Vagina (tissue), 2 donors: ENCODE measurements at regions not wholly inside any gene's neighbourhood (a gene's known extent, or its start where the extent isn't known, plus 50 kb on each side); places are given as distances from the start of the nearest gene placed in this dataset.

Experiments
- DNase-seq, 2 donors: peaks; one replicate each; pipeline ENCODE4 v3.0.0-alpha.2; 2017; ENCODE audit errors: extremely low spot score in 2 of 2
- H3K27ac ChIP-seq: fragments of 200-600 bp; sonication (generic); one replicate; pipeline ENCODE4 v1.5.1; 2019
- H3K27me3 ChIP-seq: fragments of 200-600 bp; sonication (generic); one replicate; pipeline ENCODE4 v1.5.1; 2019
- H3K36me3 ChIP-seq, 2 donors: fragments of 200-600 bp; sonication (generic); one replicate each; pipeline ENCODE4 v1.5.1; 2017 to 2019
- H3K4me1 ChIP-seq: fragments of 200-600 bp; sonication (generic); one replicate; pipeline ENCODE4 v1.5.1; 2019
- H3K4me3 ChIP-seq, 2 donors: fragments of 200-600 bp; sonication (generic); 1 replicate in 1 of 2; 2 replicates in 1 of 2; pipeline ENCODE4 v1.5.1; 2016 to 2019
- H3K9me3 ChIP-seq: fragments of 200-600 bp; sonication (generic); one replicate; pipeline ENCODE4 v1.5.1; 2019
- POLR2A ChIP-seq, 2 donors: fragments of 450-650 bp; IDR thresholded peaks; one replicate each; pipeline ENCODE4 v1.6.1; 2017; ENCODE audit warnings: antibody characterized with exemption in 2 of 2, mild to moderate bottlenecking in 2 of 2, moderate library complexity in 2 of 2
- POLR2AphosphoS5 ChIP-seq, 2 donors: sonication (generic); formaldehyde crosslinking; IDR thresholded peaks; one replicate each; pipeline ENCODE4 v1.9.0; 2017; ENCODE audit warnings: antibody characterized with exemption in 2 of 2, mild to moderate bottlenecking in 2 of 2, low read depth in 1 of 2; ENCODE audit not compliant: insufficient read depth in 1 of 2
- intact Hi-C: fragments of 100-400 bp; cut with DNase I; formaldehyde crosslinking; loops from one replicate; pipeline ENCODE4 v1.15.1; 2023
- TF ChIP-seq, protein P1 (sequence below), 3 experiments: fragments of 450-650 bp in 2 of 3; fragments of 200-600 bp in 1 of 3; sonication (generic) in 1 of 3; IDR thresholded peaks; one replicate each; pipeline ENCODE4 v1.5.1; 2017 to 2019; ENCODE audit warnings: antibody characterized with exemption in 3 of 3, mild to moderate bottlenecking in 2 of 3, moderate library complexity in 2 of 3

DNA sequence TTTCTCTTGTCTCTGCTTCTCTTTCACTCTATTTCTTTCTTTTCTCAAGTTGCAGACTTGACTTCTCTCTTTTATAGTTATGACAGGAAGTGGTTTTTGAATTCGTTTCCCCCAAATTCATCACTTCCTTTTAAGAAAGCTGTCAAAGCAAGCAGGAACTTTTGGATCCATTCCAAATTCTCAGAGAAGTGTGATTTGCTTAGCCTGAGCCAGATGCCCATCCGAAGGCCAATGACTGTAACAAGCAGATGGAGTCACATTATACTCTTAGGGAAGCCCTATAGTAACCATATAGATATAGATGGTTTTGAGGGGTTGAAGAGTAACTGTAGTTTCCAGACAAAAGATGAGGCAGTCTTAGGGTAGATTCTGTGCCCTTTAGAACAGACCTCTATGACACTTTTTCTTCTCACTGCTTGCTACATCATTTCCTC is 592.0 kb upstream of the KCNMB2 start:
- TF ChIP-seq, protein P1, sequence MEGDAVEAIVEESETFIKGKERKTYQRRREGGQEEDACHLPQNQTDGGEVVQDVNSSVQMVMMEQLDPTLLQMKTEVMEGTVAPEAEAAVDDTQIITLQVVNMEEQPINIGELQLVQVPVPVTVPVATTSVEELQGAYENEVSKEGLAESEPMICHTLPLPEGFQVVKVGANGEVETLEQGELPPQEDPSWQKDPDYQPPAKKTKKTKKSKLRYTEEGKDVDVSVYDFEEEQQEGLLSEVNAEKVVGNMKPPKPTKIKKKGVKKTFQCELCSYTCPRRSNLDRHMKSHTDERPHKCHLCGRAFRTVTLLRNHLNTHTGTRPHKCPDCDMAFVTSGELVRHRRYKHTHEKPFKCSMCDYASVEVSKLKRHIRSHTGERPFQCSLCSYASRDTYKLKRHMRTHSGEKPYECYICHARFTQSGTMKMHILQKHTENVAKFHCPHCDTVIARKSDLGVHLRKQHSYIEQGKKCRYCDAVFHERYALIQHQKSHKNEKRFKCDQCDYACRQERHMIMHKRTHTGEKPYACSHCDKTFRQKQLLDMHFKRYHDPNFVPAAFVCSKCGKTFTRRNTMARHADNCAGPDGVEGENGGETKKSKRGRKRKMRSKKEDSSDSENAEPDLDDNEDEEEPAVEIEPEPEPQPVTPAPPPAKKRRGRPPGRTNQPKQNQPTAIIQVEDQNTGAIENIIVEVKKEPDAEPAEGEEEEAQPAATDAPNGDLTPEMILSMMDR (IDR thresholded peaks at IDR 0.05): no peak
- TF ChIP-seq POLR2A (IDR thresholded peaks at IDR 0.05) (no peak), POLR2AphosphoS5 (IDR thresholded peaks at IDR 0.05; ENCODE audit: insufficient read depth in 1 of 2, low read depth in 1 of 2) (no peak)
- Histone ChIP-seq H3K27ac (no peak overlapping the region), H3K27me3 (no peaks in the 10 kb centered on the region), H3K4me1 (no peaks in the 10 kb centered on the region), H3K9me3 (no peaks in the 10 kb centered on the region), H3K36me3 (no peaks in the 10 kb centered on the region), H3K4me3 (no peak overlapping the region)
- no peak for DNase-seq
- intact Hi-C loops: no loop called here

DNA sequence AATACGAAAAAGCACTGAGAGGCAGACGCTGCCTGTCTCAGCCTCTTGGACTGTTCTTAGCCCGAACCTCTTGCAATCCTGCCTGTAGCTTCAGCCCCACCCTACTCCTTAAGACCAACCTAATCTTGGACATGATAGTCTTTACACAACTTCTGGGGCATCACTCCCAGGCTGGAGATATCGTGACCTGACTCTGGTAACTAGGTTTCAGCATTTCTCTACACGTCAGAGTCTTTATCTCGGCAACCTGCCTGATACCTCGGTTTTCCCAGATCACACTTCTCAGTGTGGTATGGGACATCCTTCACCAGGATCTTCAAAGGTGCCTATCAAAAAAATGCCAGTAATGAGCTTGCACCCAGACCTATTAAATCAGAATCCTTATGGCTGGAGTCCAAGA is 590.2 kb upstream of the KCNMB2 start:
- Histone ChIP-seq H3K4me1 (no peaks in the 10 kb centered on the region), H3K27me3 (no peaks in the 10 kb centered on the region), H3K9me3 (no peaks in the 10 kb centered on the region), H3K36me3 (no peaks in the 10 kb centered on the region), H3K27ac (no peak overlapping the region), H3K4me3 (no peak overlapping the region)
- no peak for DNase-seq
- TF ChIP-seq POLR2A (IDR thresholded peaks at IDR 0.05) (no peak), POLR2AphosphoS5 (IDR thresholded peaks at IDR 0.05; ENCODE audit: insufficient read depth in 1 of 2, low read depth in 1 of 2) (no peak)
- TF ChIP-seq, protein P1 (IDR thresholded peaks at IDR 0.05): no peak
- intact Hi-C loops: no loop called here

DNA sequence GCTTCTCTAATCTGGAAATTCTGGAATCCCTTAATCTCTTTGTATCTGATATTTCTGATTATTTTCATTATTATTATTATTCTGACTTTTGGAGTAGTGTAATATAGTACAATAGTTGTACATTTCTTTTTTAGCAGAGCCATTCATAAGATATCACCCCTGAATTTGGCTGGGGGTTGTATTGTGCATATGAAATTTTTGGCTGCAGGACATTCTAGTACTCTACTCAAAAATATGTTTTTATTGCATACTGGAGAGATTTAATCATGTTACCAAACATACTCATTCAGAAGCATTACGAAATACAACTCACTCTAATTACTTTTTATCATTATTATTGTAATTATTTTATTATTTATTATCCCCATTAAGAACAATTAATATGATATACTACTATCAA is 589.7 kb upstream of the KCNMB2 start:
- TF ChIP-seq, protein P1 (IDR thresholded peaks at IDR 0.05): no peak
- TF ChIP-seq POLR2AphosphoS5 (IDR thresholded peaks at IDR 0.05; ENCODE audit: insufficient read depth in 1 of 2, low read depth in 1 of 2) (no peak), POLR2A (IDR thresholded peaks at IDR 0.05) (no peak)
- Histone ChIP-seq H3K9me3 (no peaks in the 10 kb centered on the region), H3K27me3 (no peaks in the 10 kb centered on the region), H3K27ac (no peak overlapping the region), H3K36me3 (no peaks in the 10 kb centered on the region), H3K4me3 (no peak overlapping the region), H3K4me1 (no peaks in the 10 kb centered on the region)
- intact Hi-C loops: no loop called here
- no peak for DNase-seq

DNA sequence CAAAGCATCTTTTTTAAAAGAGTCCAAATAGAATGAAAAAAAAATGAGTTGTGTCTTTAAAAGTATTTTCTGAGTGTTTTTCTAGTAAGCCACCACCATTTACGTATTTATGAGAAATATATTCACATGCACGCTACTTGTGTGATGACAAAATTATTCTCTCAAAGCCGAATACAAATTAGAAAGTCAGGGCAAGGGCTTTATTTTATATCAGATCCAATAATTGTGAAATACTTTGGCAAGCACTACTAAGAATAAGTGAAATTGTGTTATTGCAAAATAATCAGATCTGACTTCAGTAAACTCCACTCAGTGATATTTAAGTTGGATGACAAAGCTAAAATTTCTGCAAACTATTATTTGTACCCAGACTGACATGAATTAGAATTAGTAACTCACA is 589.3 kb upstream of the KCNMB2 start:
- DNase-seq: no peak
- intact Hi-C loops: no loop called here
- Histone ChIP-seq H3K36me3 (no peaks in the 10 kb centered on the region), H3K27ac (no peak overlapping the region), H3K9me3 (no peaks in the 10 kb centered on the region), H3K4me1 (no peaks in the 10 kb centered on the region), H3K4me3 (no peak overlapping the region), H3K27me3 (no peaks in the 10 kb centered on the region)
- TF ChIP-seq, protein P1 (IDR thresholded peaks at IDR 0.05): no peak
- no peak for TF ChIP-seq POLR2A (IDR thresholded peaks at IDR 0.05)
- no peak for TF ChIP-seq POLR2AphosphoS5 (IDR thresholded peaks at IDR 0.05; ENCODE audit: insufficient read depth in 1 of 2, low read depth in 1 of 2)

DNA sequence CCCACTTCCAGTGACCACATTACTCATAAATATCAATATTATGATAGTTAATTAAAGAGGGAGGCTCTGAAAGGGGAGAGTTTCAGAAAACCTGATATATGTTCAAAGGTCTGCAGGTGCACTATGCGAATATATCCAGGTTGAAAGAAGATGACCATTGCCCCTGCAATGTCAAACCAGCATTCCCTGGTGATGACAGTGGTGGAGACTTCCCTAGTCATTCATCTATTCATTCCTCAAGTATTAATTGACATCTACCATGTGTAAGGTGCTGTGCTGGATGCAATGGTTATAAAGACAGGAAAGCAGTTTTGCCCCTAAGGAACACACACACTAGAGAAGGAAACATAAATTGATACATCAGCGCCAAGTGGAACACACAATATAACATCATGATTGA is 588.3 kb upstream of the KCNMB2 start:
- Histone ChIP-seq H3K4me3 (no peak overlapping the region), H3K4me1 (no peaks in the 10 kb centered on the region), H3K27ac (no peak overlapping the region), H3K36me3 (no peaks in the 10 kb centered on the region), H3K9me3 (no peaks in the 10 kb centered on the region), H3K27me3 (no peaks in the 10 kb centered on the region)
- TF ChIP-seq POLR2A (IDR thresholded peaks at IDR 0.05): no peak
- TF ChIP-seq, protein P1 (IDR thresholded peaks at IDR 0.05): no peak
- no peak for TF ChIP-seq POLR2AphosphoS5 (IDR thresholded peaks at IDR 0.05; ENCODE audit: insufficient read depth in 1 of 2, low read depth in 1 of 2)
- DNase-seq: no peak
- intact Hi-C loops: no loop called here
